ENCODE measurements at regions not wholly inside any gene's neighbourhood (a gene's known extent, or its start where the extent isn't known, plus 50 kb on each side); places are given as distances from the start of the nearest gene placed in this dataset.
"Not testable (repeated sequence)": the region's sequence is repeated elsewhere in the genome, so short reads cannot be mapped to it uniquely, and the experiment has no call there.

DNA sequence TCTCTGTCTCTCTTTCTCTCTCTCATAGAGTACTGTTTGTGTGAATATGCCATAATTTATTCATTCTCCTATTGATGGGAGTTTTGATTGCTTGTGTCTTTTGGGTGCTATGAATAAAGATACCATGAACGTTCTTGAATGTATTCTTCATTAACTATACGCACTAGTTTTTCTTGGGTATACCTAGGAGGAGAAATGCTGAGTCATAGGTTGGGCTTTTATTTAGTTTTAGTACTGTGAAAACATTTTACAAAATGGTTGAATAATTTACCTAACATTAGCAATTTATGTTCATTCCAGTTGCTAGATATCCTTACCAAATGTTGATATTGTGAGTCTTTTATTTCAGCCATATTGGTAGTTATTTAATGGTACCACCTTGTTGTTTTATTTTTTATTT, 192.5 kb downstream of the NPR3 start:
- Histone ChIP-seq H3K4me2 (no peak overlapping the region), H3K27ac (no peak overlapping the region), H3K4me3 (no peak overlapping the region), H4K20me1 (no peaks in the 10 kb centered on the region), H3K9me3 (replicated peaks in 1 of 11) (peaks cover 0 to 19% (median 11%) of the 10 kb centered on the region in 11 experiments; a peak in 11 of 22 replicates), H3K36me3 (no peaks in the 10 kb centered on the region), H3K9ac (no peak overlapping the region), H3K4me1 (no peaks in the 10 kb centered on the region), H3K27me3 (no peaks in the 10 kb centered on the region)
- TF ChIP-seq Cebpa-rat (IDR thresholded peaks at IDR 0.05) = no peak

- no peaks in the 10 kb centered on the region for H4K20me1 ChIP-seq
- H3K9ac ChIP-seq = no peak overlapping the region
- peaks cover 0 to 13% (median 6%) of the 10 kb centered on the region in 11 experiments; a peak in 7 of 22 replicates for H3K9me3 ChIP-seq (replicated peaks in 1 of 11)
- no peak overlapping the region for H3K4me2 ChIP-seq
- no peaks in the 10 kb centered on the region for H3K27me3 ChIP-seq
- H3K27ac ChIP-seq = no peak overlapping the region
- H3K4me1 ChIP-seq = no peaks in the 10 kb centered on the region
- no peak overlapping the region for H3K4me3 ChIP-seq
- no peaks in the 10 kb centered on the region for H3K36me3 ChIP-seq
- no peak for TF ChIP-seq Cebpa-rat (IDR thresholded peaks at IDR 0.05)
Observed at GRCh38 chr5:32908641-32909040, 197.5 kb downstream of the NPR3 start.

DNA sequence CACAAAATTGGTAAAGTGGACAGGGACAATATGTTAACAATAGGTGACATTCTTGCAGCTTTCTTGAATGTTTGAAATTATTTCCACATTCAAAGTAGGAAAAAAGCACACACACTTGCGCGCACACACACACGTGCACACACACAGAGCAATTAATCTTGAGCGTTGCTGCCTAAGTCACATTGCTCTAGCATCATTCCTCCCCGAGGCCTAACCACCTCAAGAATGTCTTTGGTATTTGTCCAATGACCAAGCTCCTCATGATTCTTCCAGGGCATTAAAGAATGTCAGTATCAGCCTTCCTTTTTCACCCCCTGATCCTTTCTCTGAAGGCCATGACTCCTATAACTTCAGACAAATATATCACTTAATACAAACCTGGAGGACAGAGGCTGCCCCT, 198.1 kb downstream of the NPR3 start:
- H3K27ac ChIP-seq = no peak overlapping the region
- no peaks in the 10 kb centered on the region for H3K27me3 ChIP-seq
- peaks cover 0 to 13% (median 6%) of the 10 kb centered on the region in 11 experiments; a peak in 7 of 22 replicates for H3K9me3 ChIP-seq (replicated peaks in 1 of 11)
- no peak overlapping the region for H3K4me3 ChIP-seq
- no peaks in the 10 kb centered on the region for H3K36me3 ChIP-seq
- no peak overlapping the region for H3K4me2 ChIP-seq
- H3K9ac ChIP-seq = no peak overlapping the region
- no peaks in the 10 kb centered on the region for H4K20me1 ChIP-seq
- H3K4me1 ChIP-seq = no peaks in the 10 kb centered on the region
- no peak for TF ChIP-seq Cebpa-rat (IDR thresholded peaks at IDR 0.05)

DNA sequence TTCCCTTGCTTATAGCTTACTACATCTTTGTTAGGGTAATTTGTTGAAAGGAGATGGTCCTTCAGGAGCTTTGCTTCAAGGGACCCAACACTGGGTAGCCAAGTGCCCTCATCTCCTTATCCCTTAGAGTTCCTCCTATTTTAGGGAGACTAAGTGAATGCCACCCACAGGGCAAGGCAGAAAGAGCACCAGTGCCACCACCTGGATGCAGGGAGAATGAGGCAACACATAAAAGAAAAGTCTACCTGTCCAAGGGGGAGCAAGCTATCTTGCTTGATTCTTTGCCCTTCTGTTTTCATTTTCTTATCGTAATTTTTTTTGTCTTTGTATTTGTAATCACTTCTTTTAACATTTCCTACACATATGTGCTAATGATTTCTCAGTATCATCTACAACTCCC, 205.5 kb downstream of the NPR3 start:
- no peaks in the 10 kb centered on the region for H3K36me3 ChIP-seq

DNA sequence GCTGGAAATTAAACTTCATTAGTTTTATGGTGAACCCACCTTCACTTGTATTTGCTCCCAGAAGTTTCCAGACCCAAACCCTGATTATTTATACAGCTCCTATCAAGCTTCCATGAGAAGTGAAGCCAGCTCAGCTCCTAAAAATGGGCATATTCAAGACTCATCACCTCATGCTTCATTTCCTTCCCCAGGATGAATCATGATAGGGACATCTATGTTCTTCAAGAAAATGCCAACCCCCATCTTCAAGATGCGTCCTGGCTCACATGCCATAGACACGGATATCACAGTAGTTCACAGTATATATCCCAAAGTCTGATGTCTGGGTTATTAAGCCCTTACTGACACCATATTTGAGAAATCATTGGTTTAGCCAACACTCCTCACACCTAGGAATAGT, 217.6 kb downstream of the NPR3 start:
- TF ChIP-seq Cebpa-rat (IDR thresholded peaks at IDR 0.05) = no peak
- H3K27ac ChIP-seq = no peak overlapping the region
- H3K9ac ChIP-seq = no peak overlapping the region
- H3K9me3 ChIP-seq (replicated peaks in 1 of 11) = no peaks in the 10 kb centered on the region
- H4K20me1 ChIP-seq = no peaks in the 10 kb centered on the region
- no peaks in the 10 kb centered on the region for H3K4me1 ChIP-seq
- H3K27me3 ChIP-seq = no peaks in the 10 kb centered on the region
- no peak overlapping the region for H3K4me3 ChIP-seq
- no peaks in the 10 kb centered on the region for H3K36me3 ChIP-seq
- no peak overlapping the region for H3K4me2 ChIP-seq

More for the DNA sequence above, 205.5 kb downstream of the NPR3 start:
- Histone ChIP-seq H3K4me2 (no peak overlapping the region), H4K20me1 (no peaks in the 10 kb centered on the region), H3K4me1 (no peaks in the 10 kb centered on the region), H3K27ac (no peak overlapping the region), H3K4me3 (no peak overlapping the region), H3K9me3 (replicated peaks in 1 of 11) (0 out of 22 replicates have a peak, but pooled peaks cover 0 to 8% (median 0%) of the 10 kb centered on the region in 11 experiments), H3K27me3 (no peaks in the 10 kb centered on the region), H3K9ac (no peak overlapping the region)
- no peak for TF ChIP-seq Cebpa-rat (IDR thresholded peaks at IDR 0.05)

GRCh38 chr5:32931438-32931837, 220.3 kb downstream of the NPR3 start:
- not testable (repeated sequence) for H3K9me3 ChIP-seq (replicated peaks in 1 of 11); H3K27ac ChIP-seq; H3K27me3 ChIP-seq; H3K4me1 ChIP-seq; H3K9ac ChIP-seq; H3K36me3 ChIP-seq; H4K20me1 ChIP-seq; H3K4me3 ChIP-seq; H3K4me2 ChIP-seq

- no peaks in the 10 kb centered on the region for H3K36me3 ChIP-seq
- H3K9ac ChIP-seq = no peak overlapping the region
- no peaks in the 10 kb centered on the region for H3K27me3 ChIP-seq
- TF ChIP-seq Cebpa-rat (IDR thresholded peaks at IDR 0.05) = no peak
- no peak overlapping the region for H3K4me3 ChIP-seq
- H3K27ac ChIP-seq = no peak overlapping the region
- H4K20me1 ChIP-seq = no peaks in the 10 kb centered on the region
- no peak overlapping the region for H3K4me2 ChIP-seq
- H3K9me3 ChIP-seq (replicated peaks in 1 of 11) = no peaks in the 10 kb centered on the region
- no peaks in the 10 kb centered on the region for H3K4me1 ChIP-seq
Observed at GRCh38 chr5:32932241-32932935, 221.3 kb downstream of the NPR3 start.

DNA sequence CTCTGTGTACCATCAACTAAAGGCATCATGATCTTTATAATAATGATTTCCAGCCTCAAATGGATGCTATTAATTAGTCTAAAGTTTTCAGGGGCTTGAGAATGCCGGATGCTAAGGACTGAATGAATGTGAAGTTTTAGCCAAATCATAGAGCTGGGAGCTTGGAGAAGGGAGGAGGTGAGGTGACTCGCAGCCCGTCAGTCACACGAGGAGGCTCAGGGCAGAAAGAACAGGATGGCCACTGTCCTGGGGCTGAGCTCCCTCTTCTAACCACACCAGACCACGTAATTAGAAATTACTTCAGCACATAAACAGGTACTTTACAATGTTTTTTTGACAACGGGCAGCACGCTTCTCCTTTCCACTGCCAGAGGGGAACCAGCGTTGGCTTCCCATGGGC, 222.6 kb downstream of the NPR3 start:
- H3K9me3 ChIP-seq (replicated peaks in 1 of 11) = no peaks in the 10 kb centered on the region
- no peak overlapping the region for H3K4me3 ChIP-seq
- no peaks in the 10 kb centered on the region for H3K27me3 ChIP-seq
- no peaks in the 10 kb centered on the region for H4K20me1 ChIP-seq
- TF ChIP-seq Cebpa-rat (IDR thresholded peaks at IDR 0.05) = no peak
- H3K36me3 ChIP-seq = no peaks in the 10 kb centered on the region
- no peaks in the 10 kb centered on the region for H3K4me1 ChIP-seq
- H3K4me2 ChIP-seq = no peak overlapping the region
- no peak overlapping the region for H3K27ac ChIP-seq
- no peak overlapping the region for H3K9ac ChIP-seq

GRCh38 chr5:32934529-32934928, 223.4 kb downstream of the NPR3 start:
- H3K4me3 ChIP-seq = no peak overlapping the region
- H3K36me3 ChIP-seq = no peaks in the 10 kb centered on the region
- H3K9me3 ChIP-seq (replicated peaks in 1 of 11) = no peaks in the 10 kb centered on the region
- H4K20me1 ChIP-seq = no peaks in the 10 kb centered on the region
- no peak overlapping the region for H3K4me2 ChIP-seq
- no peaks in the 10 kb centered on the region for H3K27me3 ChIP-seq
- no peak for TF ChIP-seq Cebpa-rat (IDR thresholded peaks at IDR 0.05)
- H3K27ac ChIP-seq = no peak overlapping the region
- no peak overlapping the region for H3K9ac ChIP-seq
- no peaks in the 10 kb centered on the region for H3K4me1 ChIP-seq

GRCh38 chr5:32935283-32935682, 224.2 kb downstream of the NPR3 start:
- H3K9me3 ChIP-seq (replicated peaks in 1 of 11) = no peaks in the 10 kb centered on the region
- H3K27me3 ChIP-seq = no peaks in the 10 kb centered on the region
- no peaks in the 10 kb centered on the region for H3K4me1 ChIP-seq
- no peak overlapping the region for H3K9ac ChIP-seq
- no peaks in the 10 kb centered on the region for H4K20me1 ChIP-seq
- no peaks in the 10 kb centered on the region for H3K36me3 ChIP-seq
- H3K4me3 ChIP-seq = no peak overlapping the region
- H3K27ac ChIP-seq = no peak overlapping the region
- no peak for TF ChIP-seq Cebpa-rat (IDR thresholded peaks at IDR 0.05)
- H3K4me2 ChIP-seq = no peak overlapping the region

All from BLaER1 treated with 17β-estradiol and CSF1 and Interleukin-3, amounts not matched to agents 10 nM and 100 nM (cell line).